GM20431 (cell line): ENCODE measurements at regions not wholly inside any gene's neighbourhood (a gene's known extent, or its start where the extent isn't known, plus 50 kb on each side); places are given as distances from the start of the nearest gene placed in this dataset.
"Not testable (repeated sequence)": the region's sequence is repeated elsewhere in the genome, so short reads cannot be mapped to it uniquely, and the experiment has no call there.

Experiments used
- in situ Hi-C: fragments of 300-500 bp; cut with MseI, MboI; formaldehyde crosslinking; loops from one replicate; pipeline ENCODE4 v1.15.0; 2020; ENCODE audit warnings: low sequenced_read_pairs; ENCODE audit not compliant: unreplicated experiment

- in situ Hi-C loops, result loop anchor here (25.0 kb wide), 1 partner anchor 545 kb away; no protein-coding TSS in a partner anchor
Measured at GRCh38 chr18:62442391-62442790, 80.4 kb upstream of the ZCCHC2 start.

- in situ Hi-C loops, result loop anchor here (25.0 kb wide), 1 partner anchor 542 kb away; no protein-coding TSS in a partner anchor
Measured at GRCh38 chr18:62445386-62445917, 77.4 kb upstream of the ZCCHC2 start.

GRCh38 chr18:62446511-62446910 lies 76.3 kb upstream of the ZCCHC2 start:
- in situ Hi-C loops, result loop anchor here (25.0 kb wide), 1 partner anchor 541 kb away; no protein-coding TSS in a partner anchor

GRCh38 chr18:62447652-62448051 lies 75.2 kb upstream of the ZCCHC2 start:
- in situ Hi-C loops, result loop anchor here (25.0 kb wide), 1 partner anchor 540 kb away; no protein-coding TSS in a partner anchor

- in situ Hi-C loops, result loop anchor here (25.0 kb wide), 1 partner anchor 539 kb away; no protein-coding TSS in a partner anchor
Measured at GRCh38 chr18:62448426-62448825, 74.4 kb upstream of the ZCCHC2 start.

GRCh38 chr18:62449490-62450104 lies 73.2 kb upstream of the ZCCHC2 start:
- in situ Hi-C loops, result loop anchor here (25.0 kb wide), 1 partner anchor 538 kb away; no protein-coding TSS in a partner anchor

- in situ Hi-C loops, result no loop called here
Measured at GRCh38 chr18:62450175-62450545, 72.7 kb upstream of the ZCCHC2 start.

- in situ Hi-C loops, result no loop called here
Measured at GRCh38 chr18:62450546-62451410, 72.0 kb upstream of the ZCCHC2 start.

GRCh38 chr18:62452280-62452831 lies 70.5 kb upstream of the ZCCHC2 start:
- in situ Hi-C loops, result no loop called here

- in situ Hi-C loops, result no loop called here
Measured at GRCh38 chr18:62453864-62454263, 69.0 kb upstream of the ZCCHC2 start.

- in situ Hi-C loops, result no loop called here
Measured at GRCh38 chr18:62454527-62454926, 68.3 kb upstream of the ZCCHC2 start.

GRCh38 chr18:62455222-62455621 lies 67.6 kb upstream of the ZCCHC2 start:
- in situ Hi-C loops, result no loop called here

GRCh38 chr18:62457877-62458276 lies 64.9 kb upstream of the ZCCHC2 start:
- in situ Hi-C loops, result no loop called here

- in situ Hi-C loops, result no loop called here
Measured at GRCh38 chr18:62458346-62458745, 64.5 kb upstream of the ZCCHC2 start.

- in situ Hi-C loops, result no loop called here
Measured at GRCh38 chr18:62458868-62459716, 63.7 kb upstream of the ZCCHC2 start.

- in situ Hi-C loops, result no loop called here
Measured at GRCh38 chr18:62460851-62461300, 61.9 kb upstream of the ZCCHC2 start.

- in situ Hi-C loops, result no loop called here
Measured at GRCh38 chr18:62461591-62461990, 61.2 kb upstream of the ZCCHC2 start.

- in situ Hi-C loops, result no loop called here
Measured at GRCh38 chr18:62464266-62464665, 58.6 kb upstream of the ZCCHC2 start.

GRCh38 chr18:62469131-62469530 lies 53.7 kb upstream of the ZCCHC2 start:
- in situ Hi-C loops, result not testable (repeated sequence)
